ENCODE measurements at regions not wholly inside any gene's neighbourhood (a gene's known extent, or its start where the extent isn't known, plus 50 kb on each side); places are given as distances from the start of the nearest gene placed in this dataset.

- Histone ChIP-seq H3K9ac (ENCODE audit: control insufficient read depth, insufficient read depth, low read length) (no peak overlapping the region), H3K4me1 (ENCODE audit: control insufficient read depth, insufficient read depth, low read length) (no peaks in the 10 kb centered on the region), H2AFZ (ENCODE audit: control insufficient read depth, low read depth, low read length) (no peak overlapping the region), H3K4me3 (no peak overlapping the region), H3K27me3 (replicated peaks in 1 of 2; ENCODE audit: control insufficient read depth in 2 of 2, insufficient read depth in 2 of 2, low read length in 1 of 2) (no peaks in the 10 kb centered on the region), H4K20me1 (ENCODE audit: control insufficient read depth, insufficient read depth) (no peaks in the 10 kb centered on the region), H3K27ac (ENCODE audit: control insufficient read depth, insufficient read depth) (no peak overlapping the region), H3K9me3 (replicated peaks; ENCODE audit: control insufficient read depth, insufficient read depth, low read length) (no peaks in the 10 kb centered on the region), H3K36me3 (ENCODE audit: control insufficient read depth in 2 of 2, insufficient read depth in 2 of 2, low read length in 1 of 2) (no peaks in the 10 kb centered on the region), H3K79me2 (ENCODE audit: control insufficient read depth, insufficient read depth, low read length) (no peaks in the 10 kb centered on the region), H3K4me2 (ENCODE audit: control insufficient read depth, insufficient read depth) (no peak overlapping the region)
- no TSS peak for BruUV-seq (replicated peaks)
- DNase-seq (ENCODE audit: low read depth, low spot score) = no peak
- WGBS (ENCODE audit: insufficient coverage, insufficient replicate concordance, low lambda C conversion rate, missing lambda C conversion rate) = 25% methylated on average over 1 of the region's 1 CpG
- intact Hi-C loops (cut with micrococcal nuclease; ENCODE audit: unreplicated experiment) (no loop called here), in situ Hi-C loops (cut with MboI) (no loop called here)
- ATAC-seq = no peak
- ChIA-PET SMC1A (ENCODE audit: uncharacterized antibody, unreplicated experiment) (no interaction called here), CTCF (no interaction called here), POLR2A (no interaction called here), RAD21 (ENCODE audit: unreplicated experiment) (no interaction called here)
- no peak for TF ChIP-seq CTCF (IDR thresholded peaks at IDR 0.05 in 2 of 3, conservative IDR thresholded peaks at IDR 0.05 in 1 of 3; ENCODE audit: control insufficient read depth in 2 of 3, extremely low read depth in 1 of 3, insufficient read depth in 1 of 3, low read depth in 3 of 3, low read length in 3 of 3)
- peak; percentile 61; the same call in 1 of the 2 replicates for TF ChIP-seq CBX5 (IDR thresholded peaks at IDR 0.05; ENCODE audit: low read depth)
- FAIRE-seq = no peak
Observed at GRCh38 chr5:63860379-63860778, 101.9 kb downstream of the HTR1A start.

GRCh38 chr5:63854076-63854475, 108.2 kb downstream of the HTR1A start:
- TF ChIP-seq POLR2AphosphoS5 (IDR thresholded peaks at IDR 0.05; ENCODE audit: low read length) (no peak), RELA (IDR thresholded peaks at IDR 0.05; ENCODE audit: borderline replicate concordance, partially characterized antibody) (no peak), CHD2 (IDR thresholded peaks at IDR 0.05; ENCODE audit: borderline replicate concordance, low read depth, low read length) (no peak), ATF7 (IDR thresholded peaks at IDR 0.05; ENCODE audit: low read depth) (no peak)
- FAIRE-seq (no peak), ATAC-seq (no peak), DNase-seq (ENCODE audit: low read depth, low spot score) (no peak)
- H3K27ac ChIP-seq (ENCODE audit: control insufficient read depth, insufficient read depth) = no peak overlapping the region
- ChIA-PET CTCF (no interaction called here), RAD21 (ENCODE audit: unreplicated experiment) (no interaction called here), POLR2A (no interaction called here), SMC1A (ENCODE audit: uncharacterized antibody, unreplicated experiment) (no interaction called here)
- 43% methylated on average over 2 of the region's 2 CpGs for WGBS (ENCODE audit: insufficient coverage, insufficient replicate concordance, low lambda C conversion rate, missing lambda C conversion rate)
- no peaks in the 10 kb centered on the region for H3K27me3 ChIP-seq (replicated peaks in 1 of 2; ENCODE audit: control insufficient read depth in 2 of 2, insufficient read depth in 2 of 2, low read length in 1 of 2)
- H3K9ac ChIP-seq (ENCODE audit: control insufficient read depth, insufficient read depth, low read length) = no peak overlapping the region
- no peaks in the 10 kb centered on the region for H3K79me2 ChIP-seq (ENCODE audit: control insufficient read depth, insufficient read depth, low read length)
- H3K36me3 ChIP-seq (ENCODE audit: control insufficient read depth in 2 of 2, insufficient read depth in 2 of 2, low read length in 1 of 2) = no peaks in the 10 kb centered on the region
- no peak overlapping the region for H3K4me3 ChIP-seq
- no peaks in the 10 kb centered on the region for H3K9me3 ChIP-seq (replicated peaks; ENCODE audit: control insufficient read depth, insufficient read depth, low read length)
- intact Hi-C loops (cut with micrococcal nuclease; ENCODE audit: unreplicated experiment) = no loop called here
- no peak overlapping the region for H3K4me2 ChIP-seq (ENCODE audit: control insufficient read depth, insufficient read depth)
- no peaks in the 10 kb centered on the region for H3K4me1 ChIP-seq (ENCODE audit: control insufficient read depth, insufficient read depth, low read length)
- BruUV-seq (replicated peaks) = no TSS peak
- no peaks in the 10 kb centered on the region for H4K20me1 ChIP-seq (ENCODE audit: control insufficient read depth, insufficient read depth)
- no peak overlapping the region for H2AFZ ChIP-seq (ENCODE audit: control insufficient read depth, low read depth, low read length)
- in situ Hi-C loops (cut with MboI) = no loop called here

Data from GM12878 (cell line).